ENCODE measurements at regions not wholly inside any gene's neighbourhood (a gene's known extent, or its start where the extent isn't known, plus 50 kb on each side); places are given as distances from the start of the nearest gene placed in this dataset.

- Histone ChIP-seq H3K27me3 (no peaks in the 10 kb centered on the region), H3K36me3 (replicated peaks in 1 of 2) (no peaks in the 10 kb centered on the region), H3K4me1 (replicated peaks in 1 of 2) (no peaks in the 10 kb centered on the region), H3K9me3 (replicated peaks in 1 of 3) (no peaks in the 10 kb centered on the region), H3K27ac (no peak overlapping the region), H3K4me3 (no peak overlapping the region)
- whole genome bisulfite sequencing, 4 donors = 64 to 81% (median 68%) methylated on average over 3 of the region's 3 CpGs
- intact Hi-C loops (cut with DNase I) = no loop called here
- TF ChIP-seq CTCF (IDR thresholded peaks at IDR 0.05) (no peak), POLR2A (IDR thresholded peaks at IDR 0.05) (no peak)
- DNase-seq = no peak
These were observed 122.6 kb downstream of the TLR4 start for GRCh38 chr9:117826837-117827236.

- H3K4me1 ChIP-seq (replicated peaks in 1 of 2) = no peaks in the 10 kb centered on the region
- DNase-seq = no peak
- 86 to 91% (median 86%) methylated on average over 7 of the region's 7 CpGs for WGBS, 4 donors
- H3K27me3 ChIP-seq = no peaks in the 10 kb centered on the region
- no peaks in the 10 kb centered on the region for H3K36me3 ChIP-seq (replicated peaks in 1 of 2)
- TF ChIP-seq POLR2A (IDR thresholded peaks at IDR 0.05) (no peak), CTCF (IDR thresholded peaks at IDR 0.05) (no peak)
- intact Hi-C loops (cut with DNase I) = no loop called here
- H3K27ac ChIP-seq = no peak overlapping the region
- no peak overlapping the region for H3K4me3 ChIP-seq
- no peaks in the 10 kb centered on the region for H3K9me3 ChIP-seq (replicated peaks in 1 of 3)
These were observed 123.3 kb downstream of the TLR4 start for GRCh38 chr9:117827456-117827855.

GRCh38 chr9:117828466-117828865, 124.3 kb downstream of the TLR4 start:
- Histone ChIP-seq H3K27me3 (no peaks in the 10 kb centered on the region), H3K27ac (no peak overlapping the region), H3K36me3 (replicated peaks in 1 of 2) (no peaks in the 10 kb centered on the region), H3K9me3 (replicated peaks in 1 of 3) (no peaks in the 10 kb centered on the region), H3K4me1 (replicated peaks in 1 of 2) (no peaks in the 10 kb centered on the region), H3K4me3 (no peak overlapping the region)
- no peak for TF ChIP-seq POLR2A (IDR thresholded peaks at IDR 0.05)
- TF ChIP-seq CTCF (IDR thresholded peaks at IDR 0.05) = no peak
- DNase-seq = no peak
- intact Hi-C loops (cut with DNase I) = no loop called here

- intact Hi-C loops (cut with DNase I) = no loop called here
- no peak for TF ChIP-seq POLR2A (IDR thresholded peaks at IDR 0.05)
- TF ChIP-seq CTCF (IDR thresholded peaks at IDR 0.05) = no peak
- 93 to 96% (median 94%) methylated on average over 1 of the region's 1 CpG for WGBS, 4 donors
These were observed 131.6 kb downstream of the TLR4 start for GRCh38 chr9:117835798-117836197.

More at GRCh38 chr9:117835798-117836197, 131.6 kb downstream of the TLR4 start:
- Histone ChIP-seq H3K9me3 (replicated peaks in 1 of 3) (no peaks in the 10 kb centered on the region), H3K36me3 (replicated peaks in 1 of 2) (no peaks in the 10 kb centered on the region), H3K27me3 (no peaks in the 10 kb centered on the region), H3K27ac (no peak overlapping the region), H3K4me3 (no peak overlapping the region), H3K4me1 (replicated peaks in 1 of 2) (no peaks in the 10 kb centered on the region)
- no peak for DNase-seq

Measured in adrenal gland (tissue), 9 donors.